CD8-positive, alpha-beta memory T cell (primary cell): ENCODE measurements at regions not wholly inside any gene's neighbourhood (a gene's known extent, or its start where the extent isn't known, plus 50 kb on each side); places are given as distances from the start of the nearest gene placed in this dataset.
A peak's percentile ranks its signal among the peaks of the same experiment; 100 is the strongest.

Experiments used
- CTCF ChIA-PET: fragments of 350-600 bp; sonication (Branson Sonifier 250); formaldehyde crosslinking; loops from one replicate; lab custom pipeline; 2021; ENCODE audit warnings: antibody characterized with exemption; lab: Charles Lee
- POLR2A ChIA-PET: fragments of 350-600 bp; sonication (Branson Sonifier 250); formaldehyde crosslinking; loops from one replicate; lab custom pipeline; 2021; ENCODE audit warnings: antibody characterized with exemption; lab: Charles Lee
- DNase-seq, 5 donors: peaks; one replicate each; pipeline versions ENCODE4 v3.0.0 to v3.0.0-alpha.2; 2020 to 2022; ENCODE audit warnings: mixed read lengths in 1 of 5
- H3K27ac ChIP-seq: one replicate; pipeline ENCODE4 v1.7.0; 2013; ENCODE audit warnings: low read depth, mild to moderate bottlenecking, low read length, moderate library complexity
- H3K27me3 ChIP-seq: 2 replicates; pipeline ENCODE4 v1.7.0; 2013; ENCODE audit warnings: low read length, mild to moderate bottlenecking; ENCODE audit not compliant: insufficient read depth, poor library complexity, severe bottlenecking
- H3K36me3 ChIP-seq: 2 replicates; pipeline ENCODE4 v1.7.0; 2013; ENCODE audit warnings: mild to moderate bottlenecking, low read length, moderate library complexity; ENCODE audit not compliant: insufficient read depth
- H3K4me1 ChIP-seq: 2 replicates; pipeline ENCODE4 v1.7.0; 2013; ENCODE audit warnings: mild to moderate bottlenecking, low read length, moderate library complexity; ENCODE audit not compliant: insufficient read depth
- H3K4me3 ChIP-seq: 2 replicates; pipeline ENCODE4 v1.7.0; 2013; ENCODE audit warnings: mild to moderate bottlenecking, low read length
- H3K9me3 ChIP-seq: 2 replicates; pipeline ENCODE4 v1.7.0; 2013; ENCODE audit warnings: mild to moderate bottlenecking, low read length
- H3K27ac Mint-ChIP-seq, 8 donors: one replicate each; pipeline ENCODE4 v1.8.0; 2020 to 2021; ENCODE audit warnings: mixed read lengths in 8 of 8, mild to moderate bottlenecking in 6 of 8, inconsistent platforms in 3 of 8, moderate library complexity in 3 of 8
- H3K27me3 Mint-ChIP-seq, 2 donors: one replicate each; pipeline ENCODE4 v1.8.0; 2020 to 2021; ENCODE audit warnings: mixed read lengths in 2 of 2, mild to moderate bottlenecking in 1 of 2, moderate library complexity in 1 of 2
- H3K36me3 Mint-ChIP-seq, 3 donors: one replicate each; pipeline ENCODE4 v1.8.0; 2020 to 2021; ENCODE audit warnings: mixed read lengths in 3 of 3, inconsistent platforms in 1 of 3, mild to moderate bottlenecking in 1 of 3
- H3K4me1 Mint-ChIP-seq, 3 donors: one replicate each; pipeline ENCODE4 v1.8.0; 2020 to 2021; ENCODE audit warnings: mixed read lengths in 3 of 3, inconsistent platforms in 1 of 3, mild to moderate bottlenecking in 1 of 3
- H3K4me3 Mint-ChIP-seq, 7 donors: one replicate each; pipeline ENCODE4 v1.8.0; 2020 to 2021; ENCODE audit warnings: mixed read lengths in 7 of 7, mild to moderate bottlenecking in 6 of 7, moderate library complexity in 4 of 7, inconsistent platforms in 2 of 7
- H3K9me3 Mint-ChIP-seq, 5 donors: one replicate each; pipeline ENCODE4 v1.8.0; 2020 to 2022; ENCODE audit warnings: mixed read lengths in 5 of 5, mild to moderate bottlenecking in 3 of 5, moderate library complexity in 2 of 5, inconsistent platforms in 1 of 5

- no peak overlapping the region for H3K27ac ChIP-seq
- no peaks in the 10 kb centered on the region for H3K4me1 ChIP-seq
- H3K27me3 ChIP-seq: no peaks in the 10 kb centered on the region
- H3K4me3 ChIP-seq: no peak overlapping the region
- POLR2A ChIA-PET: no interaction called here
- no peak for DNase-seq
- no peaks in the 10 kb centered on the region for H3K36me3 ChIP-seq
- no peaks in the 10 kb centered on the region for H3K9me3 ChIP-seq
- no peaks in the 10 kb centered on the region for H3K4me1 Mint-ChIP-seq
- H3K27me3 Mint-ChIP-seq: peaks cover 0 to 1% of the 10 kb centered on the region in 2 donors
- CTCF ChIA-PET: no interaction called here
- no peak overlapping the region for H3K4me3 Mint-ChIP-seq
- peaks cover 7 to 17% (median 15%) of the 10 kb centered on the region in 5 donors for H3K9me3 Mint-ChIP-seq
- H3K36me3 Mint-ChIP-seq: no peaks in the 10 kb centered on the region
- peak overlapping the region in 1 of 8 donors; percentile 15 for H3K27ac Mint-ChIP-seq
Measured at GRCh38 chr12:125417446-125417845, 352.2 kb downstream of the AACS start.

- Mint-ChIP-seq H3K27me3 (peaks cover 0 to 1% of the 10 kb centered on the region in 2 donors), H3K36me3 (no peaks in the 10 kb centered on the region), H3K9me3 (peaks cover 7 to 17% (median 11%) of the 10 kb centered on the region in 5 donors), H3K4me1 (no peaks in the 10 kb centered on the region), H3K27ac (no peak overlapping the region), H3K4me3 (no peak overlapping the region)
- Histone ChIP-seq H3K4me1 (no peaks in the 10 kb centered on the region), H3K4me3 (no peak overlapping the region), H3K36me3 (no peaks in the 10 kb centered on the region), H3K9me3 (no peaks in the 10 kb centered on the region), H3K27ac (no peak overlapping the region), H3K27me3 (no peaks in the 10 kb centered on the region)
- POLR2A ChIA-PET: no interaction called here
- CTCF ChIA-PET: no interaction called here
- no peak for DNase-seq
Measured at GRCh38 chr12:125418902-125419564, 353.8 kb downstream of the AACS start.

- Mint-ChIP-seq H3K27me3 (no peaks in the 10 kb centered on the region), H3K4me1 (no peaks in the 10 kb centered on the region), H3K9me3 (peaks cover 8 to 15% (median 12%) of the 10 kb centered on the region in 5 donors), H3K4me3 (no peak overlapping the region), H3K27ac (no peak overlapping the region), H3K36me3 (no peaks in the 10 kb centered on the region)
- H3K9me3 ChIP-seq: no peaks in the 10 kb centered on the region
- no peak for DNase-seq
- H3K36me3 ChIP-seq: no peaks in the 10 kb centered on the region
- no peaks in the 10 kb centered on the region for H3K4me1 ChIP-seq
- ChIA-PET CTCF (no interaction called here), POLR2A (no interaction called here)
- no peak overlapping the region for H3K4me3 ChIP-seq
- no peaks in the 10 kb centered on the region for H3K27me3 ChIP-seq
- no peak overlapping the region for H3K27ac ChIP-seq
Measured at GRCh38 chr12:125424909-125425308, 359.7 kb downstream of the AACS start.

GRCh38 chr12:125431516-125431915 is 366.3 kb downstream of the AACS start:
- Histone ChIP-seq H3K9me3 (no peaks in the 10 kb centered on the region), H3K4me3 (no peak overlapping the region), H3K27ac (no peak overlapping the region), H3K36me3 (no peaks in the 10 kb centered on the region), H3K27me3 (no peaks in the 10 kb centered on the region), H3K4me1 (no peaks in the 10 kb centered on the region)
- CTCF ChIA-PET: no interaction called here
- POLR2A ChIA-PET: no interaction called here
- Mint-ChIP-seq H3K27me3 (peaks cover 6 to 7% of the 10 kb centered on the region in 2 donors), H3K9me3 (peaks cover 0 to 9% (median 5%) of the 10 kb centered on the region in 5 donors), H3K4me1 (no peaks in the 10 kb centered on the region), H3K4me3 (no peak overlapping the region), H3K27ac (no peak overlapping the region), H3K36me3 (no peaks in the 10 kb centered on the region)
- no peak for DNase-seq

GRCh38 chr12:125434131-125434530 is 368.9 kb downstream of the AACS start:
- ChIA-PET POLR2A (no interaction called here), CTCF (no interaction called here)
- Mint-ChIP-seq H3K4me1 (no peaks in the 10 kb centered on the region), H3K27me3 (peaks cover 6 to 7% of the 10 kb centered on the region in 2 donors), H3K27ac (peak overlapping the region in 1 of 8 donors; percentile 78), H3K9me3 (peaks cover 0 to 9% (median 2%) of the 10 kb centered on the region in 5 donors), H3K36me3 (no peaks in the 10 kb centered on the region), H3K4me3 (no peak overlapping the region)
- no peak for DNase-seq
- H3K4me1 ChIP-seq: no peaks in the 10 kb centered on the region
- no peaks in the 10 kb centered on the region for H3K9me3 ChIP-seq
- H3K4me3 ChIP-seq: no peak overlapping the region
- H3K36me3 ChIP-seq: no peaks in the 10 kb centered on the region
- no peaks in the 10 kb centered on the region for H3K27me3 ChIP-seq
- no peak overlapping the region for H3K27ac ChIP-seq

GRCh38 chr12:125434936-125435443 is 369.8 kb downstream of the AACS start:
- Histone ChIP-seq H3K36me3 (no peaks in the 10 kb centered on the region), H3K4me3 (no peak overlapping the region), H3K27ac (no peak overlapping the region), H3K27me3 (no peaks in the 10 kb centered on the region), H3K9me3 (no peaks in the 10 kb centered on the region), H3K4me1 (no peaks in the 10 kb centered on the region)
- ChIA-PET CTCF (no interaction called here), POLR2A (no interaction called here)
- no peak for DNase-seq
- peaks cover 0 to 9% (median 4%) of the 10 kb centered on the region in 5 donors for H3K9me3 Mint-ChIP-seq
- H3K36me3 Mint-ChIP-seq: no peaks in the 10 kb centered on the region
- no peaks in the 10 kb centered on the region for H3K4me1 Mint-ChIP-seq
- no peak overlapping the region for H3K27ac Mint-ChIP-seq
- no peak overlapping the region for H3K4me3 Mint-ChIP-seq
- peaks cover 6 to 7% of the 10 kb centered on the region in 2 donors for H3K27me3 Mint-ChIP-seq

- Mint-ChIP-seq H3K9me3 (peaks cover 0 to 9% (median 4%) of the 10 kb centered on the region in 5 donors), H3K4me1 (no peaks in the 10 kb centered on the region), H3K36me3 (no peaks in the 10 kb centered on the region), H3K27ac (no peak overlapping the region), H3K27me3 (peaks cover 3 to 7% of the 10 kb centered on the region in 2 donors), H3K4me3 (no peak overlapping the region)
- Histone ChIP-seq H3K36me3 (no peaks in the 10 kb centered on the region), H3K27ac (no peak overlapping the region), H3K9me3 (no peaks in the 10 kb centered on the region), H3K4me1 (no peaks in the 10 kb centered on the region), H3K27me3 (no peaks in the 10 kb centered on the region), H3K4me3 (no peak overlapping the region)
- DNase-seq: no peak
- ChIA-PET POLR2A (no interaction called here), CTCF (no interaction called here)
Measured at GRCh38 chr12:125435871-125436270, 370.6 kb downstream of the AACS start.

- H3K27ac Mint-ChIP-seq: no peak overlapping the region
- H3K9me3 Mint-ChIP-seq: peaks cover 0 to 9% (median 6%) of the 10 kb centered on the region in 5 donors
- Histone ChIP-seq H3K9me3 (no peaks in the 10 kb centered on the region), H3K27ac (no peak overlapping the region), H3K4me3 (no peak overlapping the region), H3K36me3 (no peaks in the 10 kb centered on the region), H3K27me3 (no peaks in the 10 kb centered on the region), H3K4me1 (no peaks in the 10 kb centered on the region)
- peaks cover 3 to 7% of the 10 kb centered on the region in 2 donors for H3K27me3 Mint-ChIP-seq
- H3K4me3 Mint-ChIP-seq: no peak overlapping the region
- no peaks in the 10 kb centered on the region for H3K36me3 Mint-ChIP-seq
- no peaks in the 10 kb centered on the region for H3K4me1 Mint-ChIP-seq
- CTCF ChIA-PET: no interaction called here
- DNase-seq: no peak
- POLR2A ChIA-PET: no interaction called here
Measured at GRCh38 chr12:125436686-125437085, 371.5 kb downstream of the AACS start.
